Keratinocyte (primary cell): ENCODE measurements at regions not wholly inside any gene's neighbourhood (a gene's known extent, or its start where the extent isn't known, plus 50 kb on each side); places are given as distances from the start of the nearest gene placed in this dataset.

Source experiments
- CTCF ChIP-seq, 3 experiments: IDR thresholded peaks in 1 of 3; conservative IDR thresholded peaks in 1 of 3; optimal IDR thresholded peaks in 1 of 3; 2 replicates in 2 of 3; 3 replicates in 1 of 3; pipeline versions ENCODE3 to v1.5.1; 2011; ENCODE audit warnings: low read length in 3 of 3, mild to moderate bottlenecking in 3 of 3, moderate library complexity in 2 of 3, control low read depth in 1 of 3, inconsistent platforms in 1 of 3; ENCODE audit not compliant: insufficient read depth in 2 of 3; ENCODE audit errors: extremely low read depth in 1 of 3
- EZH2 ChIP-seq: IDR thresholded peaks from one replicate; pipeline ENCODE4 v1.6.1; 2012; ENCODE audit warnings: inconsistent platforms, mild to moderate bottlenecking, low read length, moderate library complexity

- TF ChIP-seq CTCF (optimal IDR thresholded peaks at IDR 0.05 in 1 of 3, IDR thresholded peaks at IDR 0.05 in 1 of 3, conservative IDR thresholded peaks at IDR 0.05 in 1 of 3; ENCODE audit: extremely low read depth in 1 of 3, insufficient read depth in 2 of 3, low read length in 3 of 3) (no peak), EZH2 (no peak)
These were observed 630.4 kb upstream of the PFKP start for GRCh38 chr10:2436933-2437332.
